Right ventricle myocardium inferior (tissue), 1 donor: ENCODE measurements at regions not wholly inside any gene's neighbourhood (a gene's known extent, or its start where the extent isn't known, plus 50 kb on each side); places are given as distances from the start of the nearest gene placed in this dataset.
"Not testable (repeated sequence)": the region's sequence is repeated elsewhere in the genome, so short reads cannot be mapped to it uniquely, and the experiment has no call there.

Experiments
- ATAC-seq: fragments of 200-7000 bp; cut with Tn5 transposase; one replicate; pipeline ENCODE4 v1.9.1; 2020; ENCODE audit warnings: mild to moderate bottlenecking, moderate library complexity
- DNase-seq: peaks from one replicate; pipeline ENCODE4 v3.0.0; 2021; ENCODE audit errors: missing footprints
- intact Hi-C: fragments of 100-400 bp; cut with DNase I; formaldehyde crosslinking; loops from one replicate; pipeline ENCODE4 v1.11.0; 2022
- donor health status: DM: no; HTN: yes; CAD: no; lungs with severe emphysema.

DNA sequence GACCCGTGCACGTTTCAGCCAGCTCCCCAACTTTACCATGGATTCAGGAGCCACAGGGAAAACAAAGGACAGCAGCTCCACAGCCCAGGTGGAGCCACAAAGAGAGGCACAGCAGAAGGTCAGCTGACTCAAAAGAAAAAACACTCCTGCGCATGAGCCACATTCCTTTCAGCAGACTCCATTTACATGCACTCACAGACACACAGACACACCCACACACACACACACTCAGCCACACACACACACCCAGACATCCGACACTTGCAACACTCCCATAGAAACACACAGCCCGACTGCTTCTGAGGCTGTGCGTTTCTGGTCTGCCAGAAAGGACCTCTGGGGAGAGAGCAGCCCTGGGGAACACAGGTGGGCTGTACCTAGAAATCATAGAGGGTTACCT lies 2335.5 kb downstream of the TP53TG3F start:
- intact Hi-C loops: loop anchor here (10.0 kb wide), 1 partner anchor 60 kb away; no protein-coding TSS in a partner anchor
- no peak for ATAC-seq
- DNase-seq: no peak

- intact Hi-C loops: loop anchor here (10.0 kb wide), 1 partner anchor 61 kb away; no protein-coding TSS in a partner anchor
- DNase-seq: no peak
- ATAC-seq: no peak
Measured at GRCh38 chr16:35795361-35796029, 2336.1 kb downstream of the TP53TG3F start.

DNA sequence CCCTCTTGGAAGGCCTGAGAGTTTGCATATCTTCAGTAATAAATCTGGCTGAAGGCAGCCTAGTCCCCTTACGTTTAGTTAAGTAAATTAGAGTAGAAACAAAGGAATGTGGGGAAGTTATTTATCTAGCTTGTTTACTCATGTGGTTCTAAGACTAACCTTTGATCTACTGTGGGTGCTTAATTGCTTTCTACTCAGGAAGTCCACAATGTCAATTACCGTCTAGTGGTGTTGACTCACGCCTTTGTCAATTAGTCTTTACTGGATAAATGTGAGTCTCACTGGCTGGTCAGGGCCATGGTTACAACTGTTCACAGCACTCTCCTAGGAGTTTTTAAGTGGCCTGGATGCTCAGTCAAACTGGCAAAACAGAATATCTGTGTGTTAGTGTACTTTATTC lies 2338.4 kb downstream of the TP53TG3F start:
- ATAC-seq: no peak
- DNase-seq: no peak
- intact Hi-C loops: loop anchor here (10.0 kb wide), 1 partner anchor 63 kb away; no protein-coding TSS in a partner anchor

- ATAC-seq (peak; percentile 92), DNase-seq (peak; percentile 79)
- intact Hi-C loops: loop anchor here (10.0 kb wide), 1 partner anchor 64 kb away; no protein-coding TSS in a partner anchor
Measured at GRCh38 chr16:35798885-35799426, 2339.5 kb downstream of the TP53TG3F start.

- DNase-seq, intact Hi-C loops, ATAC-seq: not testable (repeated sequence)
Measured at GRCh38 chr16:35804465-35804864, 2345.1 kb downstream of the TP53TG3F start.

DNA sequence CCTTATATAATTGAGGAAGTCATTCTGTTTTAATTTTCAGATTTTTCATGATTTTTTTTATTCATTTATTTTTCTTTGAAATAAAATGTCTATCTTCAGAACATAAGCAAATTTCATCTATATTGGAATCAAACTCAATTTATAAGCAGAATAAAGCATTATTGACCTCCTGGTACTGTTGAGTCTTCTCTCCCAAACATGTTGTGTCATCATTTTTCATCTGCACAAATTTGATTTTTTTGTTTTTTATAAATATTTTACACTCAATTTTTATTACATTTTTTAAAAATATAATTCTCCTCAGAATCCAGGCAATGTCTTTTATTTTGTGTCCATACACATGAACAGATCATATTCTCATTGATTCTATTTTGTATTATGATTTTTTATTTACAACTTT lies 2363.9 kb downstream of the TP53TG3F start:
- ATAC-seq (no peak), DNase-seq (no peak)
- intact Hi-C loops: no loop called here

- DNase-seq (no peak), ATAC-seq (no peak)
- intact Hi-C loops: no loop called here
Measured at GRCh38 chr16:35841632-35842031, 2382.2 kb downstream of the TP53TG3F start.

DNA sequence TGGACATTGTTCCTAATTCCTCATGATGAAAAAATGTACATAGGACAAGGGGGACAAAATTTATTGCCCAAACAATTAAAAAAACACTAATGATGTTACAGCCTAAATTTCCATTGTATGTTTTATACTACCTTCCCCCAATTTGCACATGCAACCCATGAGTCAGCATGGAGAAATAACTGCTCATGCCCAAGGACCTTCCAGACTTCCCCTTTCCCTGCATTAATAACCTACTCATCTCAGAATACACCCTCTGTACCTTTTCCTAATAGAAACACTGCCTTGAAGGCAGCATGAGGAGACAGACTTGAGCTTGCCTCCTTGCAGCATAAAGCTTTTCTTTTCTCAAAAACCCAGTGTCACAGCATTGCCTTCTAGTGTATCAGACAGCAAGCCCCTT lies 2402.8 kb downstream of the TP53TG3F start:
- ATAC-seq: no peak
- no peak for DNase-seq
- intact Hi-C loops: no loop called here

GRCh38 chr16:35868630-35869029 lies 2409.2 kb downstream of the TP53TG3F start:
- no peak for DNase-seq
- ATAC-seq: no peak
- intact Hi-C loops: no loop called here

- DNase-seq (no peak), ATAC-seq (no peak)
- intact Hi-C loops: no loop called here
Measured at GRCh38 chr16:35873472-35873871, 2414.1 kb downstream of the TP53TG3F start.

DNA sequence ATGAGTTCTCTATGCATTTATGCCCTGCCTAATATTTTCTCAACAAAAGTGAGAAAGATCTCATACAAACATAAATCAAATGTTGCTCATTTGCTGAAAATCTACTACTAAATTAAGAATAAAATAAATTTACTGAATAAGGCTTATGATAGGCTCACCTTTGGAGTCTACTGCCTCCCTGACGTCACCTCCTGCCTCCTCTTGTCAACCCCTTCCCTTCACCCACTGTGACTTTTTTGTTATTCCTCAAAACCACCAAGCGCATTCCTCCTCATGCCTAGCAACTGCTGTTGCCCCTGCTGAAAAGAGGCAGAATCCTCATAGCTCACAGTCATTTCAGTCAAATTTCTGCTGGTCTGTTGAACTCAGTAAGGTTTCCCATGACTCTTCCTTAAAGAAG lies 2422.2 kb downstream of the TP53TG3F start:
- DNase-seq (no peak), ATAC-seq (no peak)
- intact Hi-C loops: no loop called here

- DNase-seq (no peak), ATAC-seq (no peak)
- intact Hi-C loops: no loop called here
Measured at GRCh38 chr16:35906440-35906839, 2447.0 kb downstream of the TP53TG3F start.

GRCh38 chr16:35908152-35908551 lies 2448.7 kb downstream of the TP53TG3F start:
- ATAC-seq (no peak), DNase-seq (no peak)
- intact Hi-C loops: no loop called here

DNA sequence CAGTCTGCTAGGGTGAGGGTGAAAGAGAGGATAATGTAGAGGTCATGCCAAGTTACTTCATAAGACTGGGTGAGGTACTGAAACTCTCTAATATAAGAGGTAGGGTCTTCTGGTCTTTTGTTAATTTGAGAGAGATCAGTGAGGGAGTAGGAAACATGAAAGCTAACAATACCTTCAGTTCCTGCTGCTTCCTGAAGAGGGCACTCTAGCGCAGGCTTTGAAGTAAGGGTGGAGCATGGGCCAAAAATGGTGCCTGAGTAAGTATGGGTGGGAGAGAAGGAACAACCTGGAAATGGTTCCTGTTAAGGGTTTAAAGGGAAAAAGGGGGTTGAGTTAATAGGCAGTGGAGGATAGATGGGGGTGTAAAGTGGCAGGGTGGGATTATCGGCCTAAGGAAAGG lies 2449.5 kb downstream of the TP53TG3F start:
- intact Hi-C loops: no loop called here
- ATAC-seq: no peak

DNA sequence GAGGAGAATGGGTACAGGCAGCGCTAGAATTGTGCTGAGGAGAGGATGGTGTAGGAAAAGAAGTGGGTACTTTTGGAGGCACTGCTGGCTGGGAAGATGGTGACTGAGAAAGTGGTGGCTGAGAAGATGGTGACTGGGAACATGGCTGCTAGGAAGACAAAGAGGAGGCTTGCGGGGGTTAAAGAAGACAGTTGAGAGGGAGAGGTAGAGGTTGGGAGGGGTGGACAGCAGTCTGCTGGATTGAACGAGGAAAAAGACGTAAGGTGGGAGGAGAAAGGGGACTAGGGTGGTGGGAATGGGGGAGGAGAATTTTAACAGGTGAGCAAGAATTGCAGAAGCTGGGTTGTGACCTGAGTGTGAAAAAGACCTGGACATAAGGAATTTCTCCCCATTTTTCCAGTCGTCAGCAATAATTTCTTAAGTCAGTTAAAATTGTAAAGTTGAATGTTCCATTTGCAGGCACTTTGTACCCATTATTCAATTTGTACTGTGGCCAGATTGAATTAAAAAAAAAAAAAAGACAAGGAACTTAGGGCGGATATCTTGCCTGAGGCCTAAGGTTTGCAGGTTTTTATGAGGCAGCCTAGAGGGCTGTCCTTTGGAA lies 2450.0 kb downstream of the TP53TG3F start:
- DNase-seq: no peak
- no peak for ATAC-seq
- intact Hi-C loops: no loop called here

More for the DNA sequence above, 2449.5 kb downstream of the TP53TG3F start:
- no peak for DNase-seq

DNA sequence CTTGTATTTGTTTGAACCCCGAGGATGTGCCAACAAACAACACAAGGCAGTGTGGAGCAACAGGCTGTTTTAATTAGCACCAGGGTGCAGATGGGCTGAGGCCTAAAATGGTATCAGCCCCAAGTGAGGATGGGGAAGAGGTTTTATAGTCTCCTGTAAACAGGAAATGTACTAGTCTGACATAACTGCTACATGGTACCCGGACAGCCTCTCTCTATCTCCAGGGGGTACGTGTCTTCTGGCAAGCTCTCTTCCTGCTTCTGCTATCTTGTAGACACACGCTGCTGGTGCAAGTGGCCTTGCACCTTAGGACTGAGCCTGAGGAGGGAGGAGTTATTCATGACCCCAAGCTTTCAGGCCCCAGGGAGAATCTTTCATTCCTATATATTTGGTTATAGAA lies 2451.0 kb downstream of the TP53TG3F start:
- ATAC-seq (no peak), DNase-seq (no peak)
- intact Hi-C loops: no loop called here

- no peak for ATAC-seq
- no peak for DNase-seq
- intact Hi-C loops: no loop called here
Measured at GRCh38 chr16:35911899-35912298, 2452.5 kb downstream of the TP53TG3F start.

DNA sequence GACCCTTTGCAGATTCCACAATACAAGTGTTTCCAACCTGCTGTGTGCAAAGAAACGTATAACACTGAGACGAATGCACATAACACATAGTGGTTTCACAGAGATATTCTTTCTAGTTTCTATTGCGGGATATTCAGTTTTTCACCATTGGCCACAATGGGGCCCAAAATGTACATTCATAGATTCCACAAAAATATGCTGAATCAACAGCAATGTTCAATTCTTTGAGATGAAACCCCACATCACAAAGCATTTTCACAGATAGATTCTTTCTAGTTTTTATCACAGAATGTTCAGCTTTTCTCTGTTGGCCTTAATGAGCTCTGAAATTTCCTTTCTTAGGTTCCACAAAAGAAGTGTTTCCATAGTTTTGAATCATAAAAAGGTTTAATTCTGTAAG lies 2472.3 kb downstream of the TP53TG3F start:
- DNase-seq: no peak
- no peak for ATAC-seq
- intact Hi-C loops: no loop called here
